GM12878 (cell line): ENCODE measurements at regions not wholly inside any gene's neighbourhood (a gene's known extent, or its start where the extent isn't known, plus 50 kb on each side); places are given as distances from the start of the nearest gene placed in this dataset.

Experiments
- ATAC-seq: fragments of 200-7000 bp; cut with Tn5 transposase; 3 replicates; pipeline ENCODE4 v1.9.1; 2020; ENCODE audit warnings: mild to moderate bottlenecking, moderate library complexity
- BruUV-seq: library from RNA; stranded (reverse); fragments of 400-500 nt; replicated peaks from 2 replicates; lab custom pipeline; 2021; lab: Mats Ljungman, UMichigan
- CTCF ChIA-PET: fragments of 300-600 bp; sonication (Branson Sonifier 250); formaldehyde crosslinking; extraction: SDS; loops from one replicate; lab custom pipeline; 2021; ENCODE audit warnings: inconsistent platforms; lab: Yijun Ruan, JAX
- POLR2A ChIA-PET: fragments of 350-600 bp; formaldehyde crosslinking; extraction: SDS; loops from one replicate; lab custom pipeline; 2021; ENCODE audit warnings: inconsistent platforms; lab: Charles Lee
- RAD21 ChIA-PET: fragments of 300-600 bp; sonication (Branson Sonifier 250); formaldehyde crosslinking; loops from one replicate; lab custom pipeline; 2023; ENCODE audit warnings: antibody characterized with exemption; ENCODE audit not compliant: unreplicated experiment; lab: Charles Lee
- SMC1A ChIA-PET: fragments of 300-600 bp; sonication (Branson Sonifier 250); formaldehyde crosslinking; loops from one replicate; lab custom pipeline; 2023; ENCODE audit not compliant: unreplicated experiment, uncharacterized antibody; lab: Charles Lee
- DNase-seq: peaks from one replicate; pipeline ENCODE4 v3.0.0-alpha.2; 2011; ENCODE audit warnings: low read depth, low spot score
- FAIRE-seq: peaks from 3 replicates; lab custom pipeline; 2011; peaks lifted over from hg19 to GRCh38; lab: Jason Lieb, UNC
- H2AFZ ChIP-seq: 2 replicates; pipeline ENCODE4 v1.6.0; 2011; ENCODE audit warnings: low read depth, low read length, control low read depth; ENCODE audit not compliant: control insufficient read depth
- H3K27ac ChIP-seq: 2 replicates; pipeline ENCODE4 v1.5.1; 2011; ENCODE audit warnings: control low read depth; ENCODE audit not compliant: control insufficient read depth, insufficient read depth
- H3K27me3 ChIP-seq, 2 experiments: replicated peaks in 1 of 2; 2 replicates each; pipeline versions ENCODE4 v1.6.0 to v1.6.1; 2011; ENCODE audit warnings: low read length in 1 of 2; ENCODE audit not compliant: control insufficient read depth in 2 of 2, insufficient read depth in 2 of 2
- H3K36me3 ChIP-seq, 2 experiments: 2 replicates each; pipeline ENCODE4 v1.5.1; 2011; ENCODE audit warnings: low read length in 1 of 2; ENCODE audit not compliant: control insufficient read depth in 2 of 2, insufficient read depth in 2 of 2
- H3K4me1 ChIP-seq: 2 replicates; pipeline ENCODE4 v1.6.1; 2011; ENCODE audit warnings: mild to moderate bottlenecking, low read length, moderate library complexity, mixed read lengths; ENCODE audit not compliant: control insufficient read depth, insufficient read depth
- H3K4me2 ChIP-seq: 2 replicates; pipeline ENCODE4 v1.6.0; 2011; ENCODE audit warnings: control low read depth; ENCODE audit not compliant: control insufficient read depth, insufficient read depth
- H3K4me3 ChIP-seq: fragments of 200-600 bp; sonication (generic); 2 replicates; pipeline ENCODE4 v1.5.1; 2016
- H3K79me2 ChIP-seq: 2 replicates; pipeline ENCODE4 v1.6.0; 2011; ENCODE audit warnings: low read length; ENCODE audit not compliant: control insufficient read depth, insufficient read depth
- H3K9ac ChIP-seq: 2 replicates; pipeline ENCODE4 v1.8.0; 2011; ENCODE audit warnings: low read length, control low read depth, mixed read lengths; ENCODE audit not compliant: control insufficient read depth, insufficient read depth
- H3K9me3 ChIP-seq: replicated peaks from 3 replicates; pipeline ENCODE4 v1.5.1; 2011; ENCODE audit warnings: mild to moderate bottlenecking, low read length; ENCODE audit not compliant: control insufficient read depth, insufficient read depth
- H4K20me1 ChIP-seq: 2 replicates; pipeline ENCODE4 v1.6.0; 2011; ENCODE audit not compliant: control insufficient read depth, insufficient read depth
- ATF7 ChIP-seq: fragments of 450-650 bp; IDR thresholded peaks from 2 replicates; pipeline ENCODE4 v1.6.1; 2016; ENCODE audit warnings: low read depth, mild to moderate bottlenecking
- BCL11A ChIP-seq: IDR thresholded peaks from 2 replicates; pipeline ENCODE4 v1.6.1; 2011; ENCODE audit warnings: low read depth, low read length
- CBFB ChIP-seq: IDR thresholded peaks from 2 replicates; pipeline ENCODE4 v1.6.1; 2016; ENCODE audit warnings: antibody characterized with exemption, low read depth
- CEBPB ChIP-seq, 2 experiments: fragments of 150-350 bp in 1 of 2; IDR thresholded peaks; 2 replicates each; pipeline ENCODE4 v1.6.1; 2012 to 2014; ENCODE audit warnings: low read depth in 2 of 2, low read length in 2 of 2, borderline replicate concordance in 1 of 2, inconsistent platforms in 1 of 2
- CHD4 ChIP-seq: fragments of 200-600 bp; sonication (generic); IDR thresholded peaks from 2 replicates; pipeline ENCODE4 v1.6.1; 2016; ENCODE audit warnings: mild to moderate bottlenecking
- HSF1 ChIP-seq: fragments of 150-350 bp; IDR thresholded peaks from 2 replicates; pipeline ENCODE4 v1.6.1; 2014; ENCODE audit warnings: mild to moderate bottlenecking, low read depth, low read length
- KAT2A ChIP-seq: conservative IDR thresholded peaks from 2 replicates; pipeline ENCODE4 v1.6.1; 2011; ENCODE audit warnings: low read depth, low read length; ENCODE audit not compliant: control insufficient read depth
- MLLT1 ChIP-seq: fragments of 450-650 bp; IDR thresholded peaks from 2 replicates; pipeline ENCODE4 v1.6.1; 2016; ENCODE audit warnings: mild to moderate bottlenecking
- MYC ChIP-seq: IDR thresholded peaks from 2 replicates; pipeline ENCODE4 v1.6.1; 2011; ENCODE audit warnings: mild to moderate bottlenecking, low read length, moderate library complexity, inconsistent platforms; ENCODE audit not compliant: insufficient read depth, insufficient replicate concordance, insufficient read length, severe bottlenecking
- NR2C1 ChIP-seq: fragments of 450-650 bp; IDR thresholded peaks from 2 replicates; pipeline ENCODE4 v1.6.1; 2017; ENCODE audit warnings: antibody characterized with exemption, mild to moderate bottlenecking, moderate library complexity
- RCOR1 ChIP-seq: conservative IDR thresholded peaks from 2 replicates; pipeline ENCODE4 v1.6.1; 2012; ENCODE audit warnings: low read depth, low read length, improper control_type of control experiment
- WGBS: methylation state at CpG from one replicate; pipeline ENCODE4 v1.1.6; 2016; ENCODE audit warnings: low lambda C conversion rate; ENCODE audit not compliant: insufficient replicate concordance, insufficient coverage; ENCODE audit errors: missing lambda C conversion rate; 5-methylcytosine and 5-hydroxymethylcytosine counted together
- in situ Hi-C: fragments of 300-500 bp; cut with MboI; formaldehyde crosslinking; loops from 9 replicates; pipeline ENCODE4 v1.14.3; 2018; ENCODE audit warnings: mixed read lengths
- intact Hi-C: fragments of 100-400 bp; cut with micrococcal nuclease; formaldehyde crosslinking; loops from one replicate; pipeline ENCODE4 v1.14.2; 2022; ENCODE audit not compliant: unreplicated experiment
- TF ChIP-seq, protein P1 (sequence below): fragments of 150-350 bp; IDR thresholded peaks from 2 replicates; pipeline ENCODE4 v1.6.1; 2016; ENCODE audit warnings: low read depth, low read length
- TF ChIP-seq, protein P2 (sequence below): IDR thresholded peaks from 2 replicates; pipeline ENCODE4 v1.6.1; 2012; ENCODE audit warnings: low read length, inconsistent platforms
- TF ChIP-seq, protein P3 (sequence below): IDR thresholded peaks from 2 replicates; pipeline ENCODE4 v1.6.1; 2011; ENCODE audit warnings: low read depth, mild to moderate bottlenecking, low read length, moderate library complexity, borderline replicate concordance; ENCODE audit errors: extremely low read depth
- TF ChIP-seq, protein P4 (sequence below): fragments of 450-650 bp; conservative IDR thresholded peaks from 2 replicates; pipeline ENCODE4 v1.6.1; 2017; ENCODE audit warnings: mild to moderate bottlenecking, moderate library complexity

DNA sequence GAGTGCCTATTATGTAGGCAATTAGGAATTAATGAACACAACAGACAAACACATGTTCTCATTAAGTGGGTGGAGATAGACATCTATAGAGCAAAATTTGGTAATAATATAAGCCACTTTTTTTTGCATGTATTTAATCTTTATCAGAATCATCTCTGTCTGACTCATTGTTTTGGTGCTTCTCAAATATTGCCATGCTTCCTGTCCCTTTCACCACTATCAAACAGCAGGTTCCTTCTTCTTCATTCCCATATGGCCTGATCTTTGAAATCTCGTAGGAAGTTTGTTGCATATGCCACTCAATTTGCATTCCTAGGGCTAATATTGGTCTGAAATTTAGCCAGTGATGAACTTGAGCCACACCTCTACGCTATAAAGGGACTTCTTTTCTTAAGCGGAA lies 128.9 kb upstream of the SPEF2 start:
- ATAC-seq = no peak
- no peak overlapping the region for H2AFZ ChIP-seq
- no peak overlapping the region for H3K4me3 ChIP-seq
- no peak for FAIRE-seq
- no peak overlapping the region for H3K4me2 ChIP-seq
- H4K20me1 ChIP-seq = no peaks in the 10 kb centered on the region
- ChIA-PET CTCF (no interaction called here), POLR2A (no interaction called here), RAD21 (no interaction called here)
- BruUV-seq = no TSS peak
- DNase-seq = no peak
- no peak overlapping the region for H3K9ac ChIP-seq
- H3K36me3 ChIP-seq = no peaks in the 10 kb centered on the region
- H3K79me2 ChIP-seq = no peaks in the 10 kb centered on the region
- 48% methylated on average over 3 of the region's 3 CpGs for WGBS
- H3K4me1 ChIP-seq = no peaks in the 10 kb centered on the region
- H3K9me3 ChIP-seq = no peaks in the 10 kb centered on the region
- in situ Hi-C loops = no loop called here
- H3K27ac ChIP-seq = no peak overlapping the region
- TF ChIP-seq, protein P1, sequence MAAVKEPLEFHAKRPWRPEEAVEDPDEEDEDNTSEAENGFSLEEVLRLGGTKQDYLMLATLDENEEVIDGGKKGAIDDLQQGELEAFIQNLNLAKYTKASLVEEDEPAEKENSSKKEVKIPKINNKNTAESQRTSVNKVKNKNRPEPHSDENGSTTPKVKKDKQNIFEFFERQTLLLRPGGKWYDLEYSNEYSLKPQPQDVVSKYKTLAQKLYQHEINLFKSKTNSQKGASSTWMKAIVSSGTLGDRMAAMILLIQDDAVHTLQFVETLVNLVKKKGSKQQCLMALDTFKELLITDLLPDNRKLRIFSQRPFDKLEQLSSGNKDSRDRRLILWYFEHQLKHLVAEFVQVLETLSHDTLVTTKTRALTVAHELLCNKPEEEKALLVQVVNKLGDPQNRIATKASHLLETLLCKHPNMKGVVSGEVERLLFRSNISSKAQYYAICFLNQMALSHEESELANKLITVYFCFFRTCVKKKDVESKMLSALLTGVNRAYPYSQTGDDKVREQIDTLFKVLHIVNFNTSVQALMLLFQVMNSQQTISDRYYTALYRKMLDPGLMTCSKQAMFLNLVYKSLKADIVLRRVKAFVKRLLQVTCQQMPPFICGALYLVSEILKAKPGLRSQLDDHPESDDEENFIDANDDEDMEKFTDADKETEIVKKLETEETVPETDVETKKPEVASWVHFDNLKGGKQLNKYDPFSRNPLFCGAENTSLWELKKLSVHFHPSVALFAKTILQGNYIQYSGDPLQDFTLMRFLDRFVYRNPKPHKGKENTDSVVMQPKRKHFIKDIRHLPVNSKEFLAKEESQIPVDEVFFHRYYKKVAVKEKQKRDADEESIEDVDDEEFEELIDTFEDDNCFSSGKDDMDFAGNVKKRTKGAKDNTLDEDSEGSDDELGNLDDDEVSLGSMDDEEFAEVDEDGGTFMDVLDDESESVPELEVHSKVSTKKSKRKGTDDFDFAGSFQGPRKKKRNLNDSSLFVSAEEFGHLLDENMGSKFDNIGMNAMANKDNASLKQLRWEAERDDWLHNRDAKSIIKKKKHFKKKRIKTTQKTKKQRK = no peak
- TF ChIP-seq MLLT1 (no peak), CEBPB (IDR thresholded peaks at IDR 0.05; ENCODE audit: borderline replicate concordance in 1 of 2, low read depth in 2 of 2, low read length in 2 of 2) (no peak), CBFB (no peak), ATF7 (no peak), HSF1 (no peak), CHD4 (no peak), RCOR1 (no peak), KAT2A (no peak), BCL11A (no peak), MYC (no peak), NR2C1 (no peak)
- TF ChIP-seq, protein P2, sequence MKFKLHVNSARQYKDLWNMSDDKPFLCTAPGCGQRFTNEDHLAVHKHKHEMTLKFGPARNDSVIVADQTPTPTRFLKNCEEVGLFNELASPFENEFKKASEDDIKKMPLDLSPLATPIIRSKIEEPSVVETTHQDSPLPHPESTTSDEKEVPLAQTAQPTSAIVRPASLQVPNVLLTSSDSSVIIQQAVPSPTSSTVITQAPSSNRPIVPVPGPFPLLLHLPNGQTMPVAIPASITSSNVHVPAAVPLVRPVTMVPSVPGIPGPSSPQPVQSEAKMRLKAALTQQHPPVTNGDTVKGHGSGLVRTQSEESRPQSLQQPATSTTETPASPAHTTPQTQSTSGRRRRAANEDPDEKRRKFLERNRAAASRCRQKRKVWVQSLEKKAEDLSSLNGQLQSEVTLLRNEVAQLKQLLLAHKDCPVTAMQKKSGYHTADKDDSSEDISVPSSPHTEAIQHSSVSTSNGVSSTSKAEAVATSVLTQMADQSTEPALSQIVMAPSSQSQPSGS = no peak
- TF ChIP-seq, protein P3, sequence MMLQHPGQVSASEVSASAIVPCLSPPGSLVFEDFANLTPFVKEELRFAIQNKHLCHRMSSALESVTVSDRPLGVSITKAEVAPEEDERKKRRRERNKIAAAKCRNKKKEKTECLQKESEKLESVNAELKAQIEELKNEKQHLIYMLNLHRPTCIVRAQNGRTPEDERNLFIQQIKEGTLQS = no peak
- TF ChIP-seq, protein P4, sequence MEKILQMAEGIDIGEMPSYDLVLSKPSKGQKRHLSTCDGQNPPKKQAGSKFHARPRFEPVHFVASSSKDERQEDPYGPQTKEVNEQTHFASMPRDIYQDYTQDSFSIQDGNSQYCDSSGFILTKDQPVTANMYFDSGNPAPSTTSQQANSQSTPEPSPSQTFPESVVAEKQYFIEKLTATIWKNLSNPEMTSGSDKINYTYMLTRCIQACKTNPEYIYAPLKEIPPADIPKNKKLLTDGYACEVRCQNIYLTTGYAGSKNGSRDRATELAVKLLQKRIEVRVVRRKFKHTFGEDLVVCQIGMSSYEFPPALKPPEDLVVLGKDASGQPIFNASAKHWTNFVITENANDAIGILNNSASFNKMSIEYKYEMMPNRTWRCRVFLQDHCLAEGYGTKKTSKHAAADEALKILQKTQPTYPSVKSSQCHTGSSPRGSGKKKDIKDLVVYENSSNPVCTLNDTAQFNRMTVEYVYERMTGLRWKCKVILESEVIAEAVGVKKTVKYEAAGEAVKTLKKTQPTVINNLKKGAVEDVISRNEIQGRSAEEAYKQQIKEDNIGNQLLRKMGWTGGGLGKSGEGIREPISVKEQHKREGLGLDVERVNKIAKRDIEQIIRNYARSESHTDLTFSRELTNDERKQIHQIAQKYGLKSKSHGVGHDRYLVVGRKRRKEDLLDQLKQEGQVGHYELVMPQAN = no peak
- TF ChIP-seq, all 136 proteins: peak for 0
- H3K27me3 ChIP-seq = no peaks in the 10 kb centered on the region
- intact Hi-C loops = no loop called here
- SMC1A ChIA-PET = no interaction called here
